PFSK-1 (cell line): ENCODE measurements at regions not wholly inside any gene's neighbourhood (a gene's known extent, or its start where the extent isn't known, plus 50 kb on each side); places are given as distances from the start of the nearest gene placed in this dataset.

ENCODE experiments used
- FOXP2 ChIP-seq: optimal IDR thresholded peaks from 2 replicates; pipeline ENCODE3; 2011; ENCODE audit warnings: borderline replicate concordance, control low read depth, inconsistent platforms; ENCODE audit not compliant: insufficient read depth; ENCODE audit errors: extremely low read length, extremely low read depth
- POLR2AphosphoS5 ChIP-seq: IDR thresholded peaks from 2 replicates; pipeline ENCODE4 v1.6.1; 2012; ENCODE audit warnings: low read depth, mild to moderate bottlenecking, control low read depth, low read length, moderate library complexity
- SIN3A ChIP-seq: IDR thresholded peaks from 2 replicates; pipeline ENCODE4 v1.6.1; 2012; ENCODE audit warnings: mild to moderate bottlenecking, low read length, moderate library complexity, borderline replicate concordance; ENCODE audit not compliant: insufficient read depth
- TAF1 ChIP-seq: IDR thresholded peaks from 2 replicates; pipeline ENCODE4 v1.6.1; 2012; ENCODE audit warnings: low read length, control low read depth, borderline replicate concordance; ENCODE audit not compliant: insufficient read depth
- TF ChIP-seq, protein P1 (sequence below), 2 experiments: IDR thresholded peaks; 2 replicates each; pipeline versions ENCODE4 v1.6.1 to v1.8.0; 2011 to 2012; ENCODE audit warnings: low read depth in 2 of 2, low read length in 2 of 2, control low read depth in 1 of 2, inconsistent platforms in 1 of 2, mild to moderate bottlenecking in 1 of 2, moderate library complexity in 1 of 2; ENCODE audit not compliant: insufficient read depth in 1 of 2

DNA sequence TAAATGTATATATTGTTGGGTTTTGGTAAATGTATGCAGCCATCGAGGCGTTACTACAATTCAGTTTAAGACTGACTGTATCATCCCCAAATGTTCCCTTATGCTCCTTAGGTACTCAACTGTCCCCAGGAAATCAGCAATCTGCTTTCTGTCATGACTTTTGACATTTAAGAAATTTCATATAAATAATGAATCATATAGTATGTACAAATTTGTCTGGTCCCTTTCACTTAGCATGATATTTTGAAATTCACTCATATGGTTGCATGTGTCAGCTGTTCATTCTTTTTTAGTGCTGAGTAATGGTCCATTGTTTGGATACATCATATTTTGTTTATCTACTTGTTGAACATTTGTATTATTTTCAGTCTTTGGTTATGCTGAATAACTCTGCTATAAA, 218.8 kb downstream of the C4orf33 start:
- TF ChIP-seq POLR2AphosphoS5, result no peak
- TF ChIP-seq, protein P1, sequence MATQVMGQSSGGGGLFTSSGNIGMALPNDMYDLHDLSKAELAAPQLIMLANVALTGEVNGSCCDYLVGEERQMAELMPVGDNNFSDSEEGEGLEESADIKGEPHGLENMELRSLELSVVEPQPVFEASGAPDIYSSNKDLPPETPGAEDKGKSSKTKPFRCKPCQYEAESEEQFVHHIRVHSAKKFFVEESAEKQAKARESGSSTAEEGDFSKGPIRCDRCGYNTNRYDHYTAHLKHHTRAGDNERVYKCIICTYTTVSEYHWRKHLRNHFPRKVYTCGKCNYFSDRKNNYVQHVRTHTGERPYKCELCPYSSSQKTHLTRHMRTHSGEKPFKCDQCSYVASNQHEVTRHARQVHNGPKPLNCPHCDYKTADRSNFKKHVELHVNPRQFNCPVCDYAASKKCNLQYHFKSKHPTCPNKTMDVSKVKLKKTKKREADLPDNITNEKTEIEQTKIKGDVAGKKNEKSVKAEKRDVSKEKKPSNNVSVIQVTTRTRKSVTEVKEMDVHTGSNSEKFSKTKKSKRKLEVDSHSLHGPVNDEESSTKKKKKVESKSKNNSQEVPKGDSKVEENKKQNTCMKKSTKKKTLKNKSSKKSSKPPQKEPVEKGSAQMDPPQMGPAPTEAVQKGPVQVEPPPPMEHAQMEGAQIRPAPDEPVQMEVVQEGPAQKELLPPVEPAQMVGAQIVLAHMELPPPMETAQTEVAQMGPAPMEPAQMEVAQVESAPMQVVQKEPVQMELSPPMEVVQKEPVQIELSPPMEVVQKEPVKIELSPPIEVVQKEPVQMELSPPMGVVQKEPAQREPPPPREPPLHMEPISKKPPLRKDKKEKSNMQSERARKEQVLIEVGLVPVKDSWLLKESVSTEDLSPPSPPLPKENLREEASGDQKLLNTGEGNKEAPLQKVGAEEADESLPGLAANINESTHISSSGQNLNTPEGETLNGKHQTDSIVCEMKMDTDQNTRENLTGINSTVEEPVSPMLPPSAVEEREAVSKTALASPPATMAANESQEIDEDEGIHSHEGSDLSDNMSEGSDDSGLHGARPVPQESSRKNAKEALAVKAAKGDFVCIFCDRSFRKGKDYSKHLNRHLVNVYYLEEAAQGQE (IDR thresholded peaks at IDR 0.05; ENCODE audit: insufficient read depth in 1 of 2, low read depth in 2 of 2, low read length in 2 of 2), result no peak
- TF ChIP-seq TAF1, result no peak
- TF ChIP-seq SIN3A, result no peak
- TF ChIP-seq FOXP2, result no peak

DNA sequence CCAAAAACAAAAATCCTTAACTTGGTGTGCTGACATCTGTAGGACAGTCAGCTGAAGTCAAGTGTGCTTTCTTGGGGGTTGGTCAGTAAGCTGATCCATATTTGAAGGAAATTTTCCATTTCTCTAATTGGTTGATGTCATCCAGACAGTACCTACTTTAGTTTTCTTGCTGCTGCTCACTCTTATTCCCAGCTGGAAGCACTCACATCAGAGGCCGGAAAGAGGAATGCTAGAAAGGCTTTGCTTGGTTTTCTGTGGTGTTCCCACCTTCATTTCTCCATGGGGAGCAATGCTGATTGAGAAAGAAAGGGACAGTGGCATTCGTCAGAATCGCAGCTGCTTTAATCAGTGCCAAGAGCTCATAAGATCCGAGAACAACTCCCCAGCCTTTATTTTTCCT, 227.0 kb downstream of the C4orf33 start:
- TF ChIP-seq FOXP2 (no peak), POLR2AphosphoS5 (no peak)
- TF ChIP-seq, protein P1 (IDR thresholded peaks at IDR 0.05; ENCODE audit: insufficient read depth in 1 of 2, low read depth in 2 of 2, low read length in 2 of 2), result no peak

DNA sequence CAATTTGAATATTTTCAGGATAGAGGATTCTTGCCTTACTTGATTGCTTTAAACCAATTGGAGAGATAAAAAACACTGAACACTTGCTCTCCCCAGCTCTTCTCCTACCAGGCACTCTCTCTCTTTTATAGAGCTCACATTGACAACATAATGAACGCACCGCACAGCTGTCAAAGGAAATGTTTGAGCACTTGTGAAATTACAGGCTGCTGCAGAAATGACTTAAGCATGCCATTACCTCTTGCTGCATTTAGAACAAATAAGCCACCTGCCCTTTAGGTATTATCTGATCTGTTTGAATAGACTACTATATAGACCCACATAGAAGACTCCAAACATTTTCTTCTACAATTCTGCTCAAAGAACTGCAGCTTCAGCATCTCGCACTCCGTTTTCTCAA, 227.7 kb downstream of the C4orf33 start:
- TF ChIP-seq SIN3A (no peak), POLR2AphosphoS5 (no peak), FOXP2 (no peak), TAF1 (no peak)
- TF ChIP-seq, protein P1 (IDR thresholded peaks at IDR 0.05; ENCODE audit: insufficient read depth in 1 of 2, low read depth in 2 of 2, low read length in 2 of 2), result no peak

GRCh38 chr4:129326571-129327460, 230.9 kb downstream of the C4orf33 start:
- TF ChIP-seq POLR2AphosphoS5, result no peak
- TF ChIP-seq TAF1, result no peak
- TF ChIP-seq, protein P1 (IDR thresholded peaks at IDR 0.05; ENCODE audit: insufficient read depth in 1 of 2, low read depth in 2 of 2, low read length in 2 of 2), result no peak
- TF ChIP-seq SIN3A, result no peak
- TF ChIP-seq FOXP2, result no peak
